Fibroblast of pulmonary artery (primary cell): ENCODE measurements at regions not wholly inside any gene's neighbourhood (a gene's known extent, or its start where the extent isn't known, plus 50 kb on each side); places are given as distances from the start of the nearest gene placed in this dataset.

ENCODE experiments used
- DNase-seq: peaks from one replicate; pipeline ENCODE4 v3.0.0-alpha.2; 2010; ENCODE audit warnings: low read depth
- H3K4me3 ChIP-seq: replicated peaks from 2 replicates; pipeline ENCODE4 v1.5.1; 2011; ENCODE audit warnings: low read depth, mild to moderate bottlenecking, control low read depth, low read length, moderate library complexity
- TF ChIP-seq, protein P1 (sequence below): IDR thresholded peaks from 2 replicates; pipeline ENCODE4 v1.5.1; 2011; ENCODE audit warnings: mild to moderate bottlenecking, control low read depth, low read length, inconsistent platforms; ENCODE audit errors: missing control alignments

DNA sequence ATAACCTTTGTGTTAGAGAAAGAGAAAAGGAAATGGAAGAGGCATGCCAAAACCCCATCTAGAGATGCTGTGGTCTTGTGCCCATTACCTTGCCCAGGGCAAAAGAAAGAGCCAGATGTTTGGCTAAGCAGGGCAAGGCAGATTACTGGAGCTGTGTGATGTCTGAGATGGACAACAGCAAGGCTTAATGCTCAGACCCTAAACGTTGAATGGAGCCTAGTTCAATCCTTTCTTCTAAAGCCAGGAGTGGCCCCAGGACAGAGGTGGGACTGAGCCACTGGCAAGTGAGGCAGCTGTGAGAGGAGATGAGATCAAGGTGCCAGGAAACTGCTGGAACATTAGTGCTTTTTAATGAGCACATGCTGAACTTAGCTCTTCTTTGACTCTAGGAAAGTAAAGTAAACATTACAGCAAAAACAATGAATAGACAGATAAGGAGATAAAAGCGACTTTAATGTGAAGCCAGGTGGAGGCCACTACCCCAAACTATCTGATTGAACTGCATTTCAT is 143.0 kb upstream of the EGFLAM start:
- TF ChIP-seq, protein P1, sequence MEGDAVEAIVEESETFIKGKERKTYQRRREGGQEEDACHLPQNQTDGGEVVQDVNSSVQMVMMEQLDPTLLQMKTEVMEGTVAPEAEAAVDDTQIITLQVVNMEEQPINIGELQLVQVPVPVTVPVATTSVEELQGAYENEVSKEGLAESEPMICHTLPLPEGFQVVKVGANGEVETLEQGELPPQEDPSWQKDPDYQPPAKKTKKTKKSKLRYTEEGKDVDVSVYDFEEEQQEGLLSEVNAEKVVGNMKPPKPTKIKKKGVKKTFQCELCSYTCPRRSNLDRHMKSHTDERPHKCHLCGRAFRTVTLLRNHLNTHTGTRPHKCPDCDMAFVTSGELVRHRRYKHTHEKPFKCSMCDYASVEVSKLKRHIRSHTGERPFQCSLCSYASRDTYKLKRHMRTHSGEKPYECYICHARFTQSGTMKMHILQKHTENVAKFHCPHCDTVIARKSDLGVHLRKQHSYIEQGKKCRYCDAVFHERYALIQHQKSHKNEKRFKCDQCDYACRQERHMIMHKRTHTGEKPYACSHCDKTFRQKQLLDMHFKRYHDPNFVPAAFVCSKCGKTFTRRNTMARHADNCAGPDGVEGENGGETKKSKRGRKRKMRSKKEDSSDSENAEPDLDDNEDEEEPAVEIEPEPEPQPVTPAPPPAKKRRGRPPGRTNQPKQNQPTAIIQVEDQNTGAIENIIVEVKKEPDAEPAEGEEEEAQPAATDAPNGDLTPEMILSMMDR: no peak
- DNase-seq: no peak
- no peak overlapping the region for H3K4me3 ChIP-seq

- DNase-seq: no peak
- H3K4me3 ChIP-seq: no peak overlapping the region
- TF ChIP-seq, protein P1: no peak
Observed at GRCh38 chr5:38113880-38114279, 144.5 kb upstream of the EGFLAM start.

GRCh38 chr5:38113456-38113855 is 144.9 kb upstream of the EGFLAM start:
- no peak for DNase-seq
- TF ChIP-seq, protein P1: no peak
- H3K4me3 ChIP-seq: no peak overlapping the region

DNA sequence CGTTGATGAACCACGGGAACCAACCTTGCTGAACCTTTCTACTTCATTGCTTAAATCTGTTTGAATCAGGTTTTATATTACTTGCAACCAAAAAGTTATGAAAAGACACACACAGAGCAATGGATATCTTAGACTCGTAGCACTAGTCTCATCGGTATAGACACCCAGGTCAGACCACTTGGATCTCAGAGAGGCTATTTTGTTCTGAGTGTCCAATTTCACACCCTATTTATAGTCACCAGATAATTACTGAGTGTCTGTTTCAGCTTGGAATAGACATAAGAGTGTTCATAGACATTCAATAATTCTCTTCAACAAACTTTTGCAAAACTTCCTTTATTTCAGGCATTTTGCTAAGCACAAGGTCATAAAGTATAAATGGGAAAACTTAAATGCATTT is 145.4 kb upstream of the EGFLAM start:
- TF ChIP-seq, protein P1: no peak
- no peak for DNase-seq
- no peak overlapping the region for H3K4me3 ChIP-seq

GRCh38 chr5:38110130-38110529 is 148.2 kb upstream of the EGFLAM start:
- TF ChIP-seq, protein P1: no peak
- no peak overlapping the region for H3K4me3 ChIP-seq
- DNase-seq: no peak

GRCh38 chr5:38107096-38107495 is 151.3 kb upstream of the EGFLAM start:
- H3K4me3 ChIP-seq: no peak overlapping the region
- DNase-seq: no peak

GRCh38 chr5:38105801-38106200 is 152.6 kb upstream of the EGFLAM start:
- no peak for DNase-seq
- TF ChIP-seq, protein P1: no peak
- H3K4me3 ChIP-seq: no peak overlapping the region

More at GRCh38 chr5:38107096-38107495, 151.3 kb upstream of the EGFLAM start:
- TF ChIP-seq, protein P1: no peak
